ENCODE measurements at regions not wholly inside any gene's neighbourhood (a gene's known extent, or its start where the extent isn't known, plus 50 kb on each side); places are given as distances from the start of the nearest gene placed in this dataset.

- Histone ChIP-seq H2AK5ac (ENCODE audit: insufficient read length, low read length) (no peak overlapping the region), H3K27ac (ENCODE audit: insufficient read length, low read depth, low read length) (no peak overlapping the region), H4K20me1 (ENCODE audit: control insufficient read depth, insufficient read depth, insufficient read length) (no peaks in the 10 kb centered on the region), H2AFZ (ENCODE audit: low read length) (no peak overlapping the region), H3K23ac (ENCODE audit: insufficient read length, low read depth, low read length) (no peak overlapping the region), H4K5ac (ENCODE audit: insufficient read length, low read depth, low read length) (no peak overlapping the region), H3K79me1 (ENCODE audit: insufficient read depth, low read depth, low read length, poor library complexity, severe bottlenecking) (no peaks in the 10 kb centered on the region), H3K27me3 (ENCODE audit: insufficient read depth, low read length) (no peaks in the 10 kb centered on the region), H3K4me1 (ENCODE audit: insufficient read depth, low read length) (no peaks in the 10 kb centered on the region), H3K9ac (ENCODE audit: extremely low read depth, insufficient read length, low read length) (no peak overlapping the region), H2BK15ac (ENCODE audit: low read depth, low read length) (no peak overlapping the region), H3K56ac (ENCODE audit: insufficient read length, low read depth, low read length) (no peak overlapping the region), H3K4me2 (ENCODE audit: insufficient read depth, insufficient read length, low read length) (no peak overlapping the region), H2BK20ac (ENCODE audit: low read depth, low read length, poor library complexity, severe bottlenecking) (no peak overlapping the region), H3K4ac (ENCODE audit: low read depth, low read length) (no peak overlapping the region), H3K79me2 (ENCODE audit: insufficient read depth, low read length) (no peaks in the 10 kb centered on the region), H3K18ac (ENCODE audit: insufficient read length, low read depth, low read length) (no peak overlapping the region), H4K91ac (ENCODE audit: insufficient read length, low read depth, low read length) (no peak overlapping the region), H4K8ac (replicated peaks; ENCODE audit: insufficient read length, low read depth, low read length) (no peak overlapping the region), H2BK5ac (ENCODE audit: insufficient read length, low read length) (no peak overlapping the region), H2BK120ac (ENCODE audit: low read depth, low read length, poor library complexity, severe bottlenecking) (no peak overlapping the region), H2BK12ac (ENCODE audit: insufficient read length, low read depth, low read length) (no peak overlapping the region), H3K14ac (ENCODE audit: insufficient read depth, low read length) (no peak overlapping the region), H3K9me3 (ENCODE audit: control insufficient read depth, low read depth, low read length) (peaks cover 16% of the 10 kb centered on the region), H3T11ph (ENCODE audit: low read length) (no peak overlapping the region), H3K23me2 (ENCODE audit: insufficient read length, low read depth, low read length, poor library complexity, severe bottlenecking) (no peaks in the 10 kb centered on the region)
- Mint-ChIP-seq H3K9me3 (peaks cover 4 to 66% of the 10 kb centered on the region in 2 experiments; a peak in 4 of 5 replicates), H3K4me1 (no peaks in the 10 kb centered on the region), H3K36me3 (ENCODE audit: insufficient read depth in 1 of 3, low read depth in 3 of 3) (0 out of 7 replicates have a peak, but pooled peaks cover 0 to 1% (median 0%) of the 10 kb centered on the region in 3 experiments), H3K27me3 (ENCODE audit: low read depth) (no peaks in the 10 kb centered on the region), H3K27ac (no peak overlapping the region), H3K4me3 (no peak overlapping the region)
- TF ChIP-seq CTCF (conservative IDR thresholded peaks at IDR 0.05): peak; percentile 43; the same call in 2 of the 3 replicates
- DNase-seq: no peak
These were observed 213.8 kb upstream of the RADX start for GRCh38 chrX:106397788-106398538.

Measured in H9 (cell line).